GM19328 (cell line): ENCODE measurements at regions not wholly inside any gene's neighbourhood (a gene's known extent, or its start where the extent isn't known, plus 50 kb on each side); places are given as distances from the start of the nearest gene placed in this dataset.
"Not testable (repeated sequence)": the region's sequence is repeated elsewhere in the genome, so short reads cannot be mapped to it uniquely, and the experiment has no call there.

ENCODE experiments used
- ATAC-seq: cut with Tn5 transposase; IDR thresholded peaks from one replicate; pipeline ENCODE4 v1.9.1; 2021; ENCODE audit warnings: mild to moderate bottlenecking, moderate library complexity; ENCODE audit not compliant: unreplicated experiment

GRCh38 chr1:59185163-59185860 lies 111.6 kb upstream of the FGGY start:
- ATAC-seq: no peak

- ATAC-seq: no peak
These were observed 110.2 kb upstream of the FGGY start for GRCh38 chr1:59186656-59187055.

GRCh38 chr1:59188413-59189213 lies 108.3 kb upstream of the FGGY start:
- ATAC-seq: no peak

GRCh38 chr1:59193443-59194093 lies 103.3 kb upstream of the FGGY start:
- no peak for ATAC-seq

- ATAC-seq: no peak
These were observed 102.3 kb upstream of the FGGY start for GRCh38 chr1:59194621-59195020.

GRCh38 chr1:59195151-59195550 lies 101.7 kb upstream of the FGGY start:
- no peak for ATAC-seq

- ATAC-seq: no peak
These were observed 98.3 kb upstream of the FGGY start for GRCh38 chr1:59198564-59198963.

GRCh38 chr1:59199147-59199546 lies 97.7 kb upstream of the FGGY start:
- ATAC-seq: no peak

GRCh38 chr1:59199719-59200376 lies 97.0 kb upstream of the FGGY start:
- ATAC-seq: no peak

GRCh38 chr1:59201341-59201740 lies 95.6 kb upstream of the FGGY start:
- ATAC-seq: no peak

GRCh38 chr1:59202455-59202854 lies 94.4 kb upstream of the FGGY start:
- no peak for ATAC-seq

- no peak for ATAC-seq
These were observed 92.9 kb upstream of the FGGY start for GRCh38 chr1:59204001-59204400.

GRCh38 chr1:59206616-59207015 lies 90.3 kb upstream of the FGGY start:
- ATAC-seq: not testable (repeated sequence)

- not testable (repeated sequence) for ATAC-seq
These were observed 86.5 kb upstream of the FGGY start for GRCh38 chr1:59210430-59210829.

GRCh38 chr1:59212706-59213105 lies 84.2 kb upstream of the FGGY start:
- no peak for ATAC-seq

GRCh38 chr1:59214248-59215208 lies 82.4 kb upstream of the FGGY start:
- ATAC-seq: no peak

GRCh38 chr1:59215766-59216291 lies 81.1 kb upstream of the FGGY start:
- no peak for ATAC-seq

- not testable (repeated sequence) for ATAC-seq
These were observed 79.5 kb upstream of the FGGY start for GRCh38 chr1:59217439-59217838.

GRCh38 chr1:59218521-59219236 lies 78.2 kb upstream of the FGGY start:
- no peak for ATAC-seq
